ENCODE measurements at regions not wholly inside any gene's neighbourhood (a gene's known extent, or its start where the extent isn't known, plus 50 kb on each side); places are given as distances from the start of the nearest gene placed in this dataset.

GRCh38 chr6:133632906-133633305 is 256.0 kb upstream of the TCF21 start:
- Mint-ChIP-seq H3K4me1 (ENCODE audit: low read depth, unreplicated experiment) (no peaks in the 10 kb centered on the region), H3K27ac (ENCODE audit: unreplicated experiment) (no peak overlapping the region), H3K4me3 (ENCODE audit: low read depth, unreplicated experiment) (no peak overlapping the region), H3K9me3 (ENCODE audit: low read depth, unreplicated experiment) (no peaks in the 10 kb centered on the region), H3K27me3 (ENCODE audit: unreplicated experiment) (no peaks in the 10 kb centered on the region), H3K36me3 (ENCODE audit: insufficient read depth, unreplicated experiment) (no peaks in the 10 kb centered on the region)
- CTCF ChIA-PET = interaction anchor here (1.4 to 2.6 kb wide), 3 partner anchors 23 to 284 kb away, joined by 4 to 8 read pairs (median 4); no protein-coding TSS in a partner anchor
- intact Hi-C loops (cut with micrococcal nuclease; ENCODE audit: unreplicated experiment) = no loop called here
- BruUV-seq (replicated peaks) = no TSS peak
- TF ChIP-seq CTCF (IDR thresholded peaks at IDR 0.05; ENCODE audit: unreplicated experiment) = no peak
- no peak for DNase-seq

DNA sequence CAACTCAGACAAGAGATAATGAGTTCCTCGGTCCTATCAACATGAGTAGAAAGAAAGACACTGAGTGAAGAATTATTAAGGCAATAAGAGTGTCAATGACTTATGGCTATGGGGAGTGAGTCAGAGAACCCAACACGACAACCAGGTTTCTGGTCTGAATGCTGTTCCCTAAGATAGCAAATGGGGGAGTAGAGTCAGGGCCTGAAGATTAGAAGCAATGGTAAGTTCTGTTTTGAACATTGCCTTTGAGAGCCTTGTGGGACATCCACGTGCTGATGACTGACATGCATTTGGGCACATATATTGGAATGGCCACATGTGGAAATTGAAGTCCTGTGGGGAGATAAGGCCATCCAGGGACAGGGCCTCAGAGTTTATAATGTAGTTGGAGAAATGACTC is 254.4 kb upstream of the TCF21 start:
- Mint-ChIP-seq H3K9me3 (ENCODE audit: low read depth, unreplicated experiment) (peaks cover 4% of the 10 kb centered on the region), H3K27me3 (ENCODE audit: unreplicated experiment) (no peaks in the 10 kb centered on the region), H3K4me3 (ENCODE audit: low read depth, unreplicated experiment) (no peak overlapping the region), H3K27ac (ENCODE audit: unreplicated experiment) (no peak overlapping the region), H3K4me1 (ENCODE audit: low read depth, unreplicated experiment) (no peaks in the 10 kb centered on the region), H3K36me3 (ENCODE audit: insufficient read depth, unreplicated experiment) (no peaks in the 10 kb centered on the region)
- no peak for TF ChIP-seq CTCF (IDR thresholded peaks at IDR 0.05; ENCODE audit: unreplicated experiment)
- no TSS peak for BruUV-seq (replicated peaks)
- CTCF ChIA-PET = no interaction called here
- DNase-seq = no peak
- intact Hi-C loops (cut with micrococcal nuclease; ENCODE audit: unreplicated experiment) = no loop called here

GRCh38 chr6:133635447-133635846 is 253.5 kb upstream of the TCF21 start:
- no peak for DNase-seq
- intact Hi-C loops (cut with micrococcal nuclease; ENCODE audit: unreplicated experiment) = no loop called here
- BruUV-seq (replicated peaks) = no TSS peak
- H3K27me3 Mint-ChIP-seq (ENCODE audit: unreplicated experiment) = no peaks in the 10 kb centered on the region
- no peak overlapping the region for H3K4me3 Mint-ChIP-seq (ENCODE audit: low read depth, unreplicated experiment)
- no peaks in the 10 kb centered on the region for H3K36me3 Mint-ChIP-seq (ENCODE audit: insufficient read depth, unreplicated experiment)
- no peak for TF ChIP-seq CTCF (IDR thresholded peaks at IDR 0.05; ENCODE audit: unreplicated experiment)
- H3K27ac Mint-ChIP-seq (ENCODE audit: unreplicated experiment) = no peak overlapping the region
- CTCF ChIA-PET = no interaction called here
- H3K9me3 Mint-ChIP-seq (ENCODE audit: low read depth, unreplicated experiment) = peaks cover 4% of the 10 kb centered on the region
- no peaks in the 10 kb centered on the region for H3K4me1 Mint-ChIP-seq (ENCODE audit: low read depth, unreplicated experiment)

DNA sequence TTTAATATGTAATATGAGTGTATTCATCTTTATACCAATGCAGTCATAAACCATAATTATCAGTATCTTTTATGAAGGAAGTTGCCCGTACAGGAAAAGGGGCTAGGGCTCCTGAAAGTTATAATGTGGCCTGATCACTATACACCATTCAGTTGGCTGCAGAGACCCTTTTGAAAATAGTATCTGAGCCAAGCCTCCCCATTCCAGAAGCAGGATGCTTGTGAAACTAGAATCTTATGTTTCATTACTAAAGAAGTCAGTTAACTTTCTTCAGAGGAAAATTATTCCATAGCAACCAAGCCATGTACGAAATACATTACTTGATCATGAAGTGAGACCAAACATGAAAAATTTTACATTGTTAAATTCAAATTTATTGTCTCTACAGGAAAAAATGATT is 251.5 kb upstream of the TCF21 start:
- no peak overlapping the region for H3K4me3 Mint-ChIP-seq (ENCODE audit: low read depth, unreplicated experiment)
- no peaks in the 10 kb centered on the region for H3K36me3 Mint-ChIP-seq (ENCODE audit: insufficient read depth, unreplicated experiment)
- no peak for DNase-seq
- CTCF ChIA-PET = no interaction called here
- H3K27me3 Mint-ChIP-seq (ENCODE audit: unreplicated experiment) = no peaks in the 10 kb centered on the region
- intact Hi-C loops (cut with micrococcal nuclease; ENCODE audit: unreplicated experiment) = no loop called here
- H3K27ac Mint-ChIP-seq (ENCODE audit: unreplicated experiment) = no peak overlapping the region
- H3K9me3 Mint-ChIP-seq (ENCODE audit: low read depth, unreplicated experiment) = peaks cover 4% of the 10 kb centered on the region
- TF ChIP-seq CTCF (IDR thresholded peaks at IDR 0.05; ENCODE audit: unreplicated experiment) = no peak
- no TSS peak for BruUV-seq (replicated peaks)
- no peaks in the 10 kb centered on the region for H3K4me1 Mint-ChIP-seq (ENCODE audit: low read depth, unreplicated experiment)

DNA sequence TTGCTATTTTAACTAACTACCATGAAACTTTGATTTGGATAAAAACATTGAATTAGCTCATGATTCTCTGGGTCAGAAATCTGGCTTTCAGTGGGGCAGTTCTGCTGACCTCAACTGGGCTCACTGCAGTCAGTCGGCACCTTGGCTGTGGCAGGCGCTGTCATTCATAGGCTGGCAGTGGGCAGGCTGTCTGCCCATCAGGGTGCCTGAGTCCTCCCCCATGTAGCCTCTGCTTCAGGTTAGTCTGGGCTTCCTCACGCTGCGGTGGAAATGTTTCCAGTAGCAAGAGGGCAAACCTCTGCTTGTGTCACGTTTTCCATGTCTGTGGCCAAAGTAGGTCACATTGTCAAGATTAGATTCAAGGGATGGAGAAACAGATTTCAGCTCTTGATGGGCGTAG is 251.0 kb upstream of the TCF21 start:
- H3K27ac Mint-ChIP-seq (ENCODE audit: unreplicated experiment) = no peak overlapping the region
- CTCF ChIA-PET = no interaction called here
- no peak overlapping the region for H3K4me3 Mint-ChIP-seq (ENCODE audit: low read depth, unreplicated experiment)
- no peak for TF ChIP-seq CTCF (IDR thresholded peaks at IDR 0.05; ENCODE audit: unreplicated experiment)
- intact Hi-C loops (cut with micrococcal nuclease; ENCODE audit: unreplicated experiment) = no loop called here
- peaks cover 4% of the 10 kb centered on the region for H3K9me3 Mint-ChIP-seq (ENCODE audit: low read depth, unreplicated experiment)
- no peaks in the 10 kb centered on the region for H3K36me3 Mint-ChIP-seq (ENCODE audit: insufficient read depth, unreplicated experiment)
- DNase-seq = no peak
- H3K27me3 Mint-ChIP-seq (ENCODE audit: unreplicated experiment) = no peaks in the 10 kb centered on the region
- H3K4me1 Mint-ChIP-seq (ENCODE audit: low read depth, unreplicated experiment) = no peaks in the 10 kb centered on the region
- BruUV-seq (replicated peaks) = no TSS peak

Data from Calu3 (cell line).